ENCODE measurements at regions not wholly inside any gene's neighbourhood (a gene's known extent, or its start where the extent isn't known, plus 50 kb on each side); places are given as distances from the start of the nearest gene placed in this dataset.
A peak's percentile ranks its signal among the peaks of the same experiment; 100 is the strongest.

GRCh38 chr2:198950803-198951202, 506.9 kb downstream of the SATB2 start:
- H3K4me3 ChIP-seq (ENCODE audit: low read length), result no peak overlapping the region
- no peak for DNase-seq (ENCODE audit: low read depth, low spot score)

- DNase-seq (ENCODE audit: low read depth, low spot score), result no peak
Observed at GRCh38 chr2:198945496-198945895, 512.2 kb downstream of the SATB2 start.

GRCh38 chr2:198930170-198930569, 527.6 kb downstream of the SATB2 start:
- H3K4me3 ChIP-seq (ENCODE audit: low read length), result no peak overlapping the region
- DNase-seq (ENCODE audit: low read depth, low spot score), result no peak

More at GRCh38 chr2:198945496-198945895, 512.2 kb downstream of the SATB2 start:
- no peak overlapping the region for H3K4me3 ChIP-seq (ENCODE audit: low read length)

GRCh38 chr2:198928026-198928425, 529.7 kb downstream of the SATB2 start:
- H3K4me3 ChIP-seq (ENCODE audit: low read length), result no peak overlapping the region
- no peak for DNase-seq (ENCODE audit: low read depth, low spot score)

GRCh38 chr2:198917926-198918720, 539.6 kb downstream of the SATB2 start:
- H3K4me3 ChIP-seq (ENCODE audit: low read length), result no peak overlapping the region
- no peak for DNase-seq (ENCODE audit: low read depth, low spot score)

GRCh38 chr2:198917275-198917674, 540.5 kb downstream of the SATB2 start:
- DNase-seq (ENCODE audit: low read depth, low spot score), result no peak
- H3K4me3 ChIP-seq (ENCODE audit: low read length), result no peak overlapping the region

- no peak for DNase-seq (ENCODE audit: low read depth, low spot score)
- H3K4me3 ChIP-seq (ENCODE audit: low read length), result no peak overlapping the region
Observed at GRCh38 chr2:198916548-198917080, 541.1 kb downstream of the SATB2 start.

GRCh38 chr2:198913394-198914152, 544.2 kb downstream of the SATB2 start:
- DNase-seq (ENCODE audit: low read depth, low spot score), result no peak
- H3K4me3 ChIP-seq (ENCODE audit: low read length), result no peak overlapping the region

- no peak for DNase-seq (ENCODE audit: low read depth, low spot score)
- no peak overlapping the region for H3K4me3 ChIP-seq (ENCODE audit: low read length)
Observed at GRCh38 chr2:198909525-198910267, 548.0 kb downstream of the SATB2 start.

- DNase-seq (ENCODE audit: low read depth, low spot score), result no peak
- no peak overlapping the region for H3K4me3 ChIP-seq (ENCODE audit: low read length)
Observed at GRCh38 chr2:198905881-198906612, 551.7 kb downstream of the SATB2 start.

- H3K4me3 ChIP-seq (ENCODE audit: low read length), result no peak overlapping the region
- DNase-seq (ENCODE audit: low read depth, low spot score), result peak; percentile 15
Observed at GRCh38 chr2:198901894-198902293, 555.8 kb downstream of the SATB2 start.

GRCh38 chr2:198900141-198900540, 557.6 kb downstream of the SATB2 start:
- DNase-seq (ENCODE audit: low read depth, low spot score), result no peak
- H3K4me3 ChIP-seq (ENCODE audit: low read length), result no peak overlapping the region

- H3K4me3 ChIP-seq (ENCODE audit: low read length), result no peak overlapping the region
- no peak for DNase-seq (ENCODE audit: low read depth, low spot score)
Observed at GRCh38 chr2:198890490-198890889, 567.2 kb downstream of the SATB2 start.

GRCh38 chr2:198883604-198884003, 574.1 kb downstream of the SATB2 start:
- no peak for DNase-seq (ENCODE audit: low read depth, low spot score)
- no peak overlapping the region for H3K4me3 ChIP-seq (ENCODE audit: low read length)

- no peak for DNase-seq (ENCODE audit: low read depth, low spot score)
- no peak overlapping the region for H3K4me3 ChIP-seq (ENCODE audit: low read length)
Observed at GRCh38 chr2:198880986-198881385, 576.8 kb downstream of the SATB2 start.

- H3K4me3 ChIP-seq (ENCODE audit: low read length), result no peak overlapping the region
- no peak for DNase-seq (ENCODE audit: low read depth, low spot score)
Observed at GRCh38 chr2:198880421-198880820, 577.3 kb downstream of the SATB2 start.

- no peak for DNase-seq (ENCODE audit: low read depth, low spot score)
- no peak overlapping the region for H3K4me3 ChIP-seq (ENCODE audit: low read length)
Observed at GRCh38 chr2:198874472-198874858, 583.3 kb downstream of the SATB2 start.

GRCh38 chr2:198873503-198874471, 584.0 kb downstream of the SATB2 start:
- no peak overlapping the region for H3K4me3 ChIP-seq (ENCODE audit: low read length)
- DNase-seq (ENCODE audit: low read depth, low spot score), result no peak
